GM23248 (cell line): ENCODE measurements at regions not wholly inside any gene's neighbourhood (a gene's known extent, or its start where the extent isn't known, plus 50 kb on each side); places are given as distances from the start of the nearest gene placed in this dataset.

Source experiments
- EZH2 ChIP-seq: fragments of 200-600 bp; sonication (generic); IDR thresholded peaks from 2 replicates; pipeline ENCODE4 v1.6.1; 2018; ENCODE audit warnings: antibody characterized with exemption, mild to moderate bottlenecking; ENCODE audit not compliant: insufficient read depth, poor library complexity, severe bottlenecking
- EZH2phosphoT487 ChIP-seq: fragments of 200-600 bp; sonication (generic); IDR thresholded peaks from 2 replicates; pipeline ENCODE4 v1.6.1; 2018; ENCODE audit warnings: antibody characterized with exemption, moderate library complexity, mild to moderate bottlenecking, low read depth; ENCODE audit not compliant: insufficient read depth

DNA sequence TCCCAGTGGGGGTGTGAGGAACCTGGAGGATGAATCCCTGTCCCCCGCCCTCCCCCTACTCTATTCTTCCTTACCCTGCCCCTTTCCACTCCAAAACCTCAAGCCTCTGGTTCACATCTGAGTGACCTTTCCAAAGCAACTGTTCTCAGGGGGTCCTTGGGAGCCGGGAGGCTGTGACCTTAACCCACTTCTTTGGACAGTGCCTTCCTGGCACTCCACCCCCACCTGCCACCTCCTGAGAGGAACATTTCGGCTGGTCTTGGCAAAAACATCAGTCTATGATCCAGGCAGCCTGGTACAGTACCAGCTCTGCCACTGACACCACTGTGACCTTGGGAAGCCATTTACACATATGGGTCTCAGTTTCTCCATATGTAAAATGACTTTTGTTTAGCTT lies 121.7 kb downstream of the MRPL14 start:
- TF ChIP-seq EZH2 (no peak), EZH2phosphoT487 (no peak)
